DMS79 treated with DMSO at 0.1 percent for 48 hours (cell line): ENCODE measurements at regions not wholly inside any gene's neighbourhood (a gene's known extent, or its start where the extent isn't known, plus 50 kb on each side); places are given as distances from the start of the nearest gene placed in this dataset.

Source experiments
- DNase-seq: peaks from one replicate; lab custom pipeline; 2025; lab: John Stamatoyannopoulos, UW

GRCh38 chr1:5597991-5598823 is 394.0 kb downstream of the NPHP4 start:
- DNase-seq, result no peak

GRCh38 chr1:5597171-5597850 is 394.9 kb downstream of the NPHP4 start:
- no peak for DNase-seq

DNA sequence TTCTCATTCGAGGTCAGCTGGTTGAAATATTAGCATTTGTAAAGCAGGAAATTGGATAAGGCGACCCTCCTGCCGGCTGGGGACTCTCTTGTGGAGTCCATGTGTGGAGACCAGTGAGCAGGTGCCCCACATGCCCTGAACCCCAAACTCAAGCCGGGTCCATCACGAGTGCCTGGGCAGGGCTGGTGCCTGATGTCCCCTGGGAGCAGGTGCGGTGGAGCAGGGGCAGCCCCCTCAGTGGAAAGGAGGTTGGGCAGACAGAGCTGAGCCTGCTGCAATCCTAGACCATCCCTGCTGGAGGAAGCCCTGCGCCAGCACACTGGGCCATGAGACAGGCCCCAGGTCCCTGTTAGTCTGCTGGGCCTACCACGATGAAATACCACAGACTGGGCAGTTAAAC is 395.6 kb downstream of the NPHP4 start:
- DNase-seq, result no peak

- no peak for DNase-seq
These were observed 396.6 kb downstream of the NPHP4 start for GRCh38 chr1:5595531-5596170.

GRCh38 chr1:5594056-5594956 is 397.9 kb downstream of the NPHP4 start:
- no peak for DNase-seq

GRCh38 chr1:5590717-5591116 is 401.5 kb downstream of the NPHP4 start:
- no peak for DNase-seq

- DNase-seq, result no peak
These were observed 405.6 kb downstream of the NPHP4 start for GRCh38 chr1:5586629-5587028.

DNA sequence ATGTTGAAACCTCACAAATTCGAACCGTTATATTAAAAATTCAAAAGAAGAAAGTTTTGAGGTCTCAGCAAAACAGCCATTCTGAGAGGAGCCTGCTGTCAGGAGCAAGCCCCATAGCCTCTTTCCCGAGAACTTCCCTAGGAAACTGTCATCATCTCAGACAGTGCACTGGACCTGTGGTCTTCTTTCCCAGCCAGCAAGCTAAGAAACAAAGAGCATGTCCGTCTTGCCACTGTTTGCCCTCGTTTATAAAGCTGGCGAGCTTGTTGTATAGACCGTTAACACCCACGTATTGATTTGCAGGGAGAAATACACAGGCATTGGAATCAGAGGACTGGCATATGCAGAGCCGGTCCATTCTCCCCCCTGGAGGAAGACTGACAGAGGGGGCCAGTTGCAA is 407.0 kb downstream of the NPHP4 start:
- DNase-seq, result no peak

GRCh38 chr1:5580926-5581325 is 411.3 kb downstream of the NPHP4 start:
- DNase-seq, result no peak

- no peak for DNase-seq
These were observed 412.3 kb downstream of the NPHP4 start for GRCh38 chr1:5579966-5580365.

- DNase-seq, result no peak
These were observed 413.5 kb downstream of the NPHP4 start for GRCh38 chr1:5578690-5579089.

DNA sequence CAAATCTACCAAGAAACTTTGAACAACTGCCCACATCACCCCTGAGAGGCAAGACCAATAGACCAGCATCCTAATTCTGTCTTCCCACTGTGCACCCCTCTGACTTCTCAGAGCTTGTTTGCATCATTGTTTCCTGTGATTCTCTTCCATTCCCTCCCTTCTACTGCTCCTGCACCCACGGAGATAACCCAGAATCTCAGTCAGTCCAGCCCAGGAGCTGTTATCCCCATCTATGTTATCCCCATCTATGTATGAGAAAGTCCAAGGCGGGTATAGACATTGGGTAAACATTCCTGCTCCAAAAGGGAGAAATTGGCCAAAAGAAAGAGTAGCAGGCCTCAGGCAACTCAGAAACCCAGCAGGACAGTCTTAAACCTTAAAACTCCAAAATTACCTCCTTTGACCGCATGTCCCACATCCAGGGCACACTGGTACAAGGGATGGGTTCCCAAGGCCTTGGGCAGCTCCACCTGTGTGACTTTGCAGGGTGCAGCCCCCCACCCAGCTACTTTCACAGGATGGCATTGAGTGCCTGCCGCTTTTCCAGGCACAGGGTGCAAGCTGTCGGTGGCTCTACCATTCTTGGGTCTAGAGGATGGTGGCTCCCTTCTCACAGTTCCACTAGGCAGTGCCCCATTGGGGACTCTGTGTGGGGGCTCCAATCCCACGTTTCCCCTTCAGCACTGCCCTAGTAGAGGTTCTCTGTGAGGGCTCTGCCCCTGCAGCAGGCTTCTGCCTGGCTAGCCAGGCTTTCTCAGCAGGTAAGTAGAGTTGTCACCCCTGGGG is 414.8 kb downstream of the NPHP4 start:
- no peak for DNase-seq

- DNase-seq, result no peak
These were observed 415.6 kb downstream of the NPHP4 start for GRCh38 chr1:5576673-5577065.

GRCh38 chr1:5576011-5576672 is 416.1 kb downstream of the NPHP4 start:
- DNase-seq, result no peak

GRCh38 chr1:5575396-5575940 is 416.8 kb downstream of the NPHP4 start:
- no peak for DNase-seq

DNA sequence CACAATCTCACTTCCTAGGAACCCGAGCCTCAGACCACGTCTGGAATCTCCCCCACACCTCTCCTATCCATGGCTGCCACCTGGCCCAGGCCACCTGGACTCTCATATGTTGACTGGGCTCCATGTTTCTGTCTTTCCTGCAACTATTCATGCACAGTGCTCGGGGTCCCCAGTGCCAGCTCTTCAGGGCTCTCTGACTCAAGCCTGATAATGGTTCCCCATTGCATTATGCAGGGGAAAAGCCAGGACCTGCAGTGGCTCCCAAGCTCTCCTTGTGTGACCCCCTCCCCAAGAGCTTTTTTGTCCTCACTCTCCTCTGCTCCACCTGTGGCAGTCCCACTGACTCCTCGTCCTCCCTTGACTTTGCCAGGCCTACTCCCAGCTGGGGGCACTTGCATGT is 417.6 kb downstream of the NPHP4 start:
- no peak for DNase-seq

GRCh38 chr1:5572794-5573193 is 419.4 kb downstream of the NPHP4 start:
- no peak for DNase-seq

DNA sequence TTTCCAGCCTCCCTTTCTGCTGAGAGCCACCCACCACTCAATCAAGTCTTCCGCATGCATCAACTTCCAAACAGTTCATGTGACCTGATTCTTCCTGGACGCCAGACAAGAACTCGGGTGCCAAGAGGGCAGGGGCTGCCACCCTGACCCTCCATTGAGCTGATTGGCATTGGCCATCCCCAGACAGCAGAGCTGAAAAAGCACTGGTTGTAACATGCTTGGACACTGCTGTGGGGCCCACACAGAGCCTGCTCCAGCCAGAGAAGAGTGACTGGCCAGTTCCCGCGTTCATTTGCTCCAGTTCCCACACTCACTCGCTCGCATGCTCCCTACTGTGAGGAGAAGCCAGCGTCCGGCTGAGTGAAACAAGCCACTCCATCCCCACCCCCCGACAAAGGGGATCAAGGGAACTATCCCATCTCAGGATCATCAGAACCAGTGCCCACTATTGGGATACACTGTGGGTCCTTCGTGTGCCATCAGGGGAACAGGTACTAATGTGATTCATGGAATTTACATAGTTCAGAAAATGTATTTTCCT is 420.3 kb downstream of the NPHP4 start:
- no peak for DNase-seq

- no peak for DNase-seq
These were observed 420.8 kb downstream of the NPHP4 start for GRCh38 chr1:5571438-5571837.

- DNase-seq, result no peak
These were observed 421.3 kb downstream of the NPHP4 start for GRCh38 chr1:5570931-5571330.
